ENCODE measurements at regions not wholly inside any gene's neighbourhood (a gene's known extent, or its start where the extent isn't known, plus 50 kb on each side); places are given as distances from the start of the nearest gene placed in this dataset.

DNA sequence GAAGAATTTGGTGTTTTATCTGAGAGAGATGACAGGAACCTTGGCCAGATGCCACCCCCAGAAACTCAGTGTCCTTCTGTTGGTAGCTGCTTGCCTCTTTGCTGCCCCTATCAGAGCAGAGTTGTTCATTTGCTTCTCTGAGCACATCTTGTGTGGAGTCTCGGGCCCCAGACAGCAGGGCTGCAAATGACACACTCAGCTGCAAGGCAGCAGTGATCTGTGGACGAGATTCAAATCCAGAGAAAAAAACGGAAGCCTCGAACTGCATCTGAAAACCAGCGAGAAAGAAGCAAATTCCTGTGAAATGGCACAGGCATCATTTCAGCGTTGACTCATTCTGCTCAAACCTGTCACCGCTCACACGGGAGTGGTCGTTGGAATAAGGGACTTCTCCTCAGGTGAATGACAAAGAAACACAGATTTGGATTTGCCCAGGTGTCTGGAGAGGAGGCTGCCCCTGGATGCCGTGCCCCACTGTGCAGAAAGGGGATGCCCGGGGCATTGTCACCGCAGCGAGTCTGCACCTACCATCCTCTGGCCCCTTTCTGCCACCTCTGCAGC is 144.7 kb downstream of the PFKFB3 start:
- no peaks in the 10 kb centered on the region for H3K27me3 ChIP-seq (ENCODE audit: insufficient read depth, low read length)
- DNase-seq (ENCODE audit: insufficient read length, low spot score, missing footprints), result peak; percentile 34
- H4K20me1 ChIP-seq (ENCODE audit: insufficient read depth, low read length), result no peaks in the 10 kb centered on the region
- no peaks in the 10 kb centered on the region for H3K79me2 ChIP-seq (ENCODE audit: insufficient read depth, low read length)
- H3K36me3 ChIP-seq (ENCODE audit: insufficient read depth, low read length), result no peaks in the 10 kb centered on the region
- H3K4me2 ChIP-seq (ENCODE audit: insufficient read depth, low read length), result peak overlapping the region; percentile 43
- peak overlapping the region; percentile 75 for H2AFZ ChIP-seq (ENCODE audit: low read length)
- H3K9me3 ChIP-seq (ENCODE audit: low read depth, low read length), result no peaks in the 10 kb centered on the region
- TF ChIP-seq, protein P1, sequence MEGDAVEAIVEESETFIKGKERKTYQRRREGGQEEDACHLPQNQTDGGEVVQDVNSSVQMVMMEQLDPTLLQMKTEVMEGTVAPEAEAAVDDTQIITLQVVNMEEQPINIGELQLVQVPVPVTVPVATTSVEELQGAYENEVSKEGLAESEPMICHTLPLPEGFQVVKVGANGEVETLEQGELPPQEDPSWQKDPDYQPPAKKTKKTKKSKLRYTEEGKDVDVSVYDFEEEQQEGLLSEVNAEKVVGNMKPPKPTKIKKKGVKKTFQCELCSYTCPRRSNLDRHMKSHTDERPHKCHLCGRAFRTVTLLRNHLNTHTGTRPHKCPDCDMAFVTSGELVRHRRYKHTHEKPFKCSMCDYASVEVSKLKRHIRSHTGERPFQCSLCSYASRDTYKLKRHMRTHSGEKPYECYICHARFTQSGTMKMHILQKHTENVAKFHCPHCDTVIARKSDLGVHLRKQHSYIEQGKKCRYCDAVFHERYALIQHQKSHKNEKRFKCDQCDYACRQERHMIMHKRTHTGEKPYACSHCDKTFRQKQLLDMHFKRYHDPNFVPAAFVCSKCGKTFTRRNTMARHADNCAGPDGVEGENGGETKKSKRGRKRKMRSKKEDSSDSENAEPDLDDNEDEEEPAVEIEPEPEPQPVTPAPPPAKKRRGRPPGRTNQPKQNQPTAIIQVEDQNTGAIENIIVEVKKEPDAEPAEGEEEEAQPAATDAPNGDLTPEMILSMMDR (IDR thresholded peaks at IDR 0.05; ENCODE audit: extremely low read depth, low read depth, low read length), result no peak
- peak overlapping the region; percentile 2 for H3K4me3 ChIP-seq (ENCODE audit: insufficient read depth, low read length)
- H3K4me1 ChIP-seq (ENCODE audit: insufficient read depth, low read length), result peaks cover 13% of the 10 kb centered on the region
- H3K27ac ChIP-seq (ENCODE audit: low read depth, low read length), result no peak overlapping the region

DNA sequence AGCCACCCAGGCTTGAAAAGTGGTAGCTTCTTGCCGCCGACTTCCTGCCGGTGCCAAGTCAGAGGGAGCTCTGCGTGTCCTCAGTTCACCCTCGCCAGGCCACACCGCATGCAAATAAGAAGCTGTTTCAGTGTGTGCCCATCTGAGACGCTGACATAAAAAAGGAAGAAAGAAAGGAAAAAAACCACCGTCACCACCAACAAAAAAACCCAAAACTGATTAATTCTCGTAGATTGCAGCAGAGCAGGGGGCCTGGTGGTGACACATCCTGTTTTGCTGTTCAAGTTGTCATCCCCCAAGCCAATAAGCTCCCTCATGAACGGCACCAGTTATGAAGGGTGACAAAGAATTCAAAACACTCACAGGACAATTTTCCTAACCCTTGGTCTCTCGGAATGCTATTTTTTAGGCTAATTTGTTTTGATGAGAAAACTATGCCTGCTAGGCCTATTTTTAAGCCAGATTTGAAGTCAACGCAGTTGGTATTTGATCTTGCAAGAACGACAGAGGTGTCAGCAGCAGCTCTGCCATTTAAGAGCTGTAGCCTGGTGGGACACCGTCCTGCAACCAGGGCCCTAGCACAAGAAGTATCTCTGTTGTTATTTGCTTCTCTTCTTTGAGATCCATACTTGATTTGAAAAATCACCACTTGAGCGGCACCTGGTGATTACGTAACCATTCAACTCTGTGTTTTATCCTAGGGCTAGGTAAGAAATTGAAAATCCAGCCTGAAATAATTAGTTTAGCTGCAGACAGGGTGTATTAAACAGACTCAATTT is 145.6 kb downstream of the PFKFB3 start:
- Histone ChIP-seq H3K79me2 (ENCODE audit: insufficient read depth, low read length) (no peaks in the 10 kb centered on the region), H4K20me1 (ENCODE audit: insufficient read depth, low read length) (no peaks in the 10 kb centered on the region), H3K4me3 (ENCODE audit: insufficient read depth, low read length) (peak overlapping the region; percentile 2), H3K4me1 (ENCODE audit: insufficient read depth, low read length) (peaks cover 13% of the 10 kb centered on the region), H2AFZ (ENCODE audit: low read length) (peak overlapping the region; percentile 75), H3K4me2 (ENCODE audit: insufficient read depth, low read length) (peak overlapping the region; percentile 43), H3K9me3 (ENCODE audit: low read depth, low read length) (no peaks in the 10 kb centered on the region), H3K27ac (ENCODE audit: low read depth, low read length) (no peak overlapping the region), H3K36me3 (ENCODE audit: insufficient read depth, low read length) (no peaks in the 10 kb centered on the region), H3K27me3 (ENCODE audit: insufficient read depth, low read length) (no peaks in the 10 kb centered on the region)
- TF ChIP-seq, protein P1 (IDR thresholded peaks at IDR 0.05; ENCODE audit: extremely low read depth, low read depth, low read length), result no peak
- peak; percentile 66 for DNase-seq (ENCODE audit: insufficient read length, low spot score, missing footprints)

DNA sequence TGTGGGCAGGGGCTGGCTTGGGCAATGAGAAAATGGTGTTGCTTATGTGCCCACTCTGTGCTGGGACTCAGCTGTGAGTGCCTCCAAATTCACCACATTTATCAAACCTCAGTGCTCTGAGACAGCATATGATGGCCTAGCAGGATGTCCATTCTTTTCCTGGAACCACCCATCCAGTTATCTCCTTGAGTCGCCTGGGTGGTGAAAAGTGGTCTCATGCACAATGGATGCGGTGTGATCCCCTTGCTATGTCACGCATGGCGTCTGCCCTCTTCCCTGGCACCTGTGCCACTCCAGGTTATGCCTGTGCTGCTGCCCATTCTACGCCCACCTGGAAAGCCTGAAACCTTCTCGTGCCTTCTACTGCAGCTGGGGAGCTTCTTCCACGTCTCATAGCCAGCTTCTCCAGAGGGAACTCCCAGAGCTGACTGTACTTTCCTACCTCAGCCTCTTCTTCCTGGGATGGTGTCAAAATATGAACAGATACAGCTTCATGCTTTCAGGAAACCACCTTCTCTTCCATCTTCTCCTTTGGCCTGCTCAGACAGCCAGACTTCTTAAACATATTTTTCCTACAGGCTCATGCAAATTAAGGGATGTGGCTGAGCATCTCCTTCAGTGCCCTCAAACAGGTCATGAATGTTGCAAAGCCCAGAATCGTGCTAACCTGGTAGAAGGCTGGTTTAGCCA is 147.3 kb downstream of the PFKFB3 start:
- no peaks in the 10 kb centered on the region for H3K79me2 ChIP-seq (ENCODE audit: insufficient read depth, low read length)
- no peak overlapping the region for H3K27ac ChIP-seq (ENCODE audit: low read depth, low read length)
- H3K4me1 ChIP-seq (ENCODE audit: insufficient read depth, low read length), result peaks cover 13% of the 10 kb centered on the region
- no peak for DNase-seq (ENCODE audit: insufficient read length, low spot score, missing footprints)
- H4K20me1 ChIP-seq (ENCODE audit: insufficient read depth, low read length), result no peaks in the 10 kb centered on the region
- no peak overlapping the region for H3K4me3 ChIP-seq (ENCODE audit: insufficient read depth, low read length)
- H3K4me2 ChIP-seq (ENCODE audit: insufficient read depth, low read length), result no peak overlapping the region
- TF ChIP-seq, protein P1 (IDR thresholded peaks at IDR 0.05; ENCODE audit: extremely low read depth, low read depth, low read length), result no peak
- H3K36me3 ChIP-seq (ENCODE audit: insufficient read depth, low read length), result no peaks in the 10 kb centered on the region
- no peak overlapping the region for H2AFZ ChIP-seq (ENCODE audit: low read length)
- H3K27me3 ChIP-seq (ENCODE audit: insufficient read depth, low read length), result no peaks in the 10 kb centered on the region
- no peaks in the 10 kb centered on the region for H3K9me3 ChIP-seq (ENCODE audit: low read depth, low read length)

DNA sequence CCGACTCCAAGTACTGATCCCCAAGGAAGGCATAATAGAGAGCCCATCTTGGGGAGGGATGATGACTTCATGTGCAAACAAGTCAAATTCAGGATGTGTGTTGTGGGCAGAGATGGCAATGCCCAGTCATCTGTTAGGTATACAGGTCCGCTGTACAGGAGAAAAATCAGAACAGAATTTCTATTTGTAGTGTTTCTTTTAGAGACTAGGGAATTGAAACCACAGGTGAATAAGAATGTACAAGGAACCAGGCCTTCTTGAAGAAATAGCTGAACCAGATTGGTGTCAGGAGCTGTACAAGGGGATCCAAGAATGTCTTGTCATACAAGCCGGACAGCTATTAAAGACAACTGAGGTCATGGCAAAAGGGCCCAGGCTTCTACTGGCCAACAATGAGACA is 147.9 kb downstream of the PFKFB3 start:
- no peaks in the 10 kb centered on the region for H3K79me2 ChIP-seq (ENCODE audit: insufficient read depth, low read length)

More for the DNA sequence above, 147.9 kb downstream of the PFKFB3 start:
- peaks cover 13% of the 10 kb centered on the region for H3K4me1 ChIP-seq (ENCODE audit: insufficient read depth, low read length)
- no peaks in the 10 kb centered on the region for H3K36me3 ChIP-seq (ENCODE audit: insufficient read depth, low read length)
- peak; percentile 34 for DNase-seq (ENCODE audit: insufficient read length, low spot score, missing footprints)
- no peaks in the 10 kb centered on the region for H3K9me3 ChIP-seq (ENCODE audit: low read depth, low read length)
- no peak overlapping the region for H3K4me2 ChIP-seq (ENCODE audit: insufficient read depth, low read length)
- no peak overlapping the region for H3K4me3 ChIP-seq (ENCODE audit: insufficient read depth, low read length)
- no peak overlapping the region for H2AFZ ChIP-seq (ENCODE audit: low read length)
- H3K27ac ChIP-seq (ENCODE audit: low read depth, low read length), result no peak overlapping the region
- no peaks in the 10 kb centered on the region for H4K20me1 ChIP-seq (ENCODE audit: insufficient read depth, low read length)
- TF ChIP-seq, protein P1 (IDR thresholded peaks at IDR 0.05; ENCODE audit: extremely low read depth, low read depth, low read length), result no peak
- H3K27me3 ChIP-seq (ENCODE audit: insufficient read depth, low read length), result no peaks in the 10 kb centered on the region

Measured in osteoblast (primary cell).